ENCODE measurements at regions not wholly inside any gene's neighbourhood (a gene's known extent, or its start where the extent isn't known, plus 50 kb on each side); places are given as distances from the start of the nearest gene placed in this dataset.

DNA sequence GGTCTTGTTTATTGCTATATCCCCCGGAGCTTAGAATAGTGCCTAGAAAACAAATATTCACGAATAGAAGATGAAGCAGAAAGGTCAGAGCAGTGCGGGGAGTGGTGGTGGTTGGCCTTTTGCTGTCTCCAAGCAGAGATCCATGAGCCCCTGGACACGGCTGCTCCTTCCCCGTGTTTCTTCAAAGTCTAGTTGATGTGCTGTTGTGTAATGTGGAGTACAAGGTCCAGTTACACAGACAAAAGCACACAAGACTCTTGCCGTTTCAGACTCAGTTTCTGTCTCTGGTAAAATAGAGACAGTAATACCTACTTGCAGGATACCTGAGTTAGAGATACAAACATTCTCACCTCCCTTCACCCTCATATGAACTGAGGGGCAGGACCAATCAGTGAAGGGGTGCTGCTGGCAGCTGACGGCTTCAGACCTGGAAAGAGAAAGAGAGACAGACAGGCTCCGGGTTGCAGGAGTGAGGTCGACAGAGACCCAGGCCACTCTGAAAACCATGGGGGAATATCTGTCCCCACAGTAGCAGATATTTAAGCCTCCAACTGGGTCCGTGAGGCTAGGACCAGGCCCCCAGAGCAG, 56.2 kb downstream of the RASSF10 start:
- ChIA-PET CTCF (no interaction called here), POLR2A (no interaction called here)
- H3K4me1 ChIP-seq (ENCODE audit: control insufficient read depth, insufficient read depth, low read length): no peaks in the 10 kb centered on the region
- TF ChIP-seq TCF7L2 (IDR thresholded peaks at IDR 0.05; ENCODE audit: low read depth, low read length): no peak
- TF ChIP-seq, protein P1, sequence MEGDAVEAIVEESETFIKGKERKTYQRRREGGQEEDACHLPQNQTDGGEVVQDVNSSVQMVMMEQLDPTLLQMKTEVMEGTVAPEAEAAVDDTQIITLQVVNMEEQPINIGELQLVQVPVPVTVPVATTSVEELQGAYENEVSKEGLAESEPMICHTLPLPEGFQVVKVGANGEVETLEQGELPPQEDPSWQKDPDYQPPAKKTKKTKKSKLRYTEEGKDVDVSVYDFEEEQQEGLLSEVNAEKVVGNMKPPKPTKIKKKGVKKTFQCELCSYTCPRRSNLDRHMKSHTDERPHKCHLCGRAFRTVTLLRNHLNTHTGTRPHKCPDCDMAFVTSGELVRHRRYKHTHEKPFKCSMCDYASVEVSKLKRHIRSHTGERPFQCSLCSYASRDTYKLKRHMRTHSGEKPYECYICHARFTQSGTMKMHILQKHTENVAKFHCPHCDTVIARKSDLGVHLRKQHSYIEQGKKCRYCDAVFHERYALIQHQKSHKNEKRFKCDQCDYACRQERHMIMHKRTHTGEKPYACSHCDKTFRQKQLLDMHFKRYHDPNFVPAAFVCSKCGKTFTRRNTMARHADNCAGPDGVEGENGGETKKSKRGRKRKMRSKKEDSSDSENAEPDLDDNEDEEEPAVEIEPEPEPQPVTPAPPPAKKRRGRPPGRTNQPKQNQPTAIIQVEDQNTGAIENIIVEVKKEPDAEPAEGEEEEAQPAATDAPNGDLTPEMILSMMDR (IDR thresholded peaks at IDR 0.05): no peak
- TF ChIP-seq POLR2AphosphoS5 (IDR thresholded peaks at IDR 0.05; ENCODE audit: low read depth, low read length): no peak
- no peak for TF ChIP-seq REST (IDR thresholded peaks at IDR 0.05; ENCODE audit: insufficient read depth in 1 of 2, low read depth in 2 of 2, low read length in 1 of 2)
- no peak for TF ChIP-seq SIN3A (IDR thresholded peaks at IDR 0.05; ENCODE audit: borderline replicate concordance, insufficient read depth, low read depth, low read length)
- intact Hi-C loops (cut with micrococcal nuclease; ENCODE audit: unreplicated experiment) (no loop called here), in situ Hi-C loops (cut with HindIII; ENCODE audit: low pct_unique_long_range_greater_than_20kb, low sequenced_read_pairs) (no loop called here)
- no TSS peak for BruUV-seq (replicated peaks)
- H3K27me3 ChIP-seq (ENCODE audit: control insufficient read depth, insufficient read depth, low read length): peaks cover 5% of the 10 kb centered on the region; the same call in 1 of the 2 replicates
- ATAC-seq: no peak
- DNase-seq (ENCODE audit: low read depth, low spot score): no peak
- no peak overlapping the region for H3K27ac ChIP-seq (ENCODE audit: low read length)
- no peaks in the 10 kb centered on the region for H3K36me3 ChIP-seq (ENCODE audit: control insufficient read depth, insufficient read depth, low read length)
- H3K9me3 ChIP-seq (ENCODE audit: control insufficient read depth, insufficient read depth, low read depth, low read length): no peaks in the 10 kb centered on the region
- no peak overlapping the region for H3K4me3 ChIP-seq (ENCODE audit: low read depth in 2 of 2, low read length in 2 of 2)

DNA sequence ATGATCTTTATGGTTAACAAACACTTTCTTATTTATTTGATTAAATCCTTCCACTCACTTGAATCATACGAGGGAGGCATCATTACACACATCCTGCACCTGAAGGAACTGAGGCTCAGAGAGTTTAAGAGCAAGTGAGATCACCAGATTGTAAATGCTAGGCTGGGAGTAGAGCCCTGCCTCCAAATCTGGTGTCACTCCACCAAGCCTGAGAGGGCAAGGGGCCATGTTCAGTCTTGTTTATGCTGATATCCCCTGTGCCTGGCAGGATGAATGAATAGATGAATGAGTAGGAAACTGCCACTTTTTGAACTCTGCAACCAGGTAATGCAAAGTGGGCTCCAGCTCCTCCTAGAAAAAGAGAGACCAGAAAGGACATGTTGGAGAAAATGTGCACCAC, 59.1 kb downstream of the RASSF10 start:
- DNase-seq (ENCODE audit: low read depth, low spot score) (no peak), ATAC-seq (no peak)
- Histone ChIP-seq H3K27ac (ENCODE audit: low read length) (no peak overlapping the region), H3K4me1 (ENCODE audit: control insufficient read depth, insufficient read depth, low read length) (no peaks in the 10 kb centered on the region), H3K27me3 (ENCODE audit: control insufficient read depth, insufficient read depth, low read length) (peaks cover 5% of the 10 kb centered on the region; the same call in 1 of the 2 replicates), H3K4me3 (ENCODE audit: low read depth in 2 of 2, low read length in 2 of 2) (no peak overlapping the region), H3K9me3 (ENCODE audit: control insufficient read depth, insufficient read depth, low read depth, low read length) (no peaks in the 10 kb centered on the region), H3K36me3 (ENCODE audit: control insufficient read depth, insufficient read depth, low read length) (no peaks in the 10 kb centered on the region)
- BruUV-seq (replicated peaks): no TSS peak
- TF ChIP-seq POLR2AphosphoS5 (IDR thresholded peaks at IDR 0.05; ENCODE audit: low read depth, low read length) (no peak), SIN3A (IDR thresholded peaks at IDR 0.05; ENCODE audit: borderline replicate concordance, insufficient read depth, low read depth, low read length) (no peak), REST (IDR thresholded peaks at IDR 0.05; ENCODE audit: insufficient read depth in 1 of 2, low read depth in 2 of 2, low read length in 1 of 2) (no peak), TCF7L2 (IDR thresholded peaks at IDR 0.05; ENCODE audit: low read depth, low read length) (no peak)
- TF ChIP-seq, protein P1 (IDR thresholded peaks at IDR 0.05): no peak
- POLR2A ChIA-PET: no interaction called here
- in situ Hi-C loops (cut with HindIII; ENCODE audit: low pct_unique_long_range_greater_than_20kb, low sequenced_read_pairs): no loop called here
- intact Hi-C loops (cut with micrococcal nuclease; ENCODE audit: unreplicated experiment): no loop called here
- CTCF ChIA-PET: no interaction called here

Data from Panc1 (cell line).